ENCODE measurements at regions not wholly inside any gene's neighbourhood (a gene's known extent, or its start where the extent isn't known, plus 50 kb on each side); places are given as distances from the start of the nearest gene placed in this dataset.

DNA sequence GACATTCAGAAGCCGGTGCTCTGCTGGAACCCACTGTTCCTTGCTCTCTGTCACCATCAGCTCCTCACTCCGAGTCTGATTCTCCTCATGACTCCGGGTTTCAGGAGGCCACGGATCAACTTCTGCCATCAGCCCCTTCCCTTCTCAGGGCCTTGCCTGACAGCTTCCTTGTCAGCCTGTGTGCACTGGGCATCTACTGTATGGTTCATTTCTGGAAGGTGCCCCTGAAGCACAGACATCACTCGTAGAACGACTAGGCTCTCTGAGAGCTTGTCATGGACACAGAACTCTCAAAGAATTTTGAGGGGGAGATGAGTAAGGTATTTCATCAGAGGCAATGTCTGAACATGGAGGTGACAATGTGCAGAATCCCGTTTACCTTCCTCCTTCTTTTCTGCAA is 396.1 kb downstream of the TNS3 start:
- no peak for TF ChIP-seq POLR2A (IDR thresholded peaks at IDR 0.05)
- TF ChIP-seq, protein P1, sequence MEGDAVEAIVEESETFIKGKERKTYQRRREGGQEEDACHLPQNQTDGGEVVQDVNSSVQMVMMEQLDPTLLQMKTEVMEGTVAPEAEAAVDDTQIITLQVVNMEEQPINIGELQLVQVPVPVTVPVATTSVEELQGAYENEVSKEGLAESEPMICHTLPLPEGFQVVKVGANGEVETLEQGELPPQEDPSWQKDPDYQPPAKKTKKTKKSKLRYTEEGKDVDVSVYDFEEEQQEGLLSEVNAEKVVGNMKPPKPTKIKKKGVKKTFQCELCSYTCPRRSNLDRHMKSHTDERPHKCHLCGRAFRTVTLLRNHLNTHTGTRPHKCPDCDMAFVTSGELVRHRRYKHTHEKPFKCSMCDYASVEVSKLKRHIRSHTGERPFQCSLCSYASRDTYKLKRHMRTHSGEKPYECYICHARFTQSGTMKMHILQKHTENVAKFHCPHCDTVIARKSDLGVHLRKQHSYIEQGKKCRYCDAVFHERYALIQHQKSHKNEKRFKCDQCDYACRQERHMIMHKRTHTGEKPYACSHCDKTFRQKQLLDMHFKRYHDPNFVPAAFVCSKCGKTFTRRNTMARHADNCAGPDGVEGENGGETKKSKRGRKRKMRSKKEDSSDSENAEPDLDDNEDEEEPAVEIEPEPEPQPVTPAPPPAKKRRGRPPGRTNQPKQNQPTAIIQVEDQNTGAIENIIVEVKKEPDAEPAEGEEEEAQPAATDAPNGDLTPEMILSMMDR (IDR thresholded peaks at IDR 0.05 in 4 of 5, conservative IDR thresholded peaks at IDR 0.05 in 1 of 5), result no peak
